ENCODE measurements at regions not wholly inside any gene's neighbourhood (a gene's known extent, or its start where the extent isn't known, plus 50 kb on each side); places are given as distances from the start of the nearest gene placed in this dataset.

GRCh38 chr3:46089237-46090011 lies 62.1 kb upstream of the XCR1 start:
- DNase-seq, result peak; percentile 17

GRCh38 chr3:46087871-46088270 lies 60.6 kb upstream of the XCR1 start:
- peak; percentile 53 for DNase-seq

GRCh38 chr3:46086986-46087385 lies 59.7 kb upstream of the XCR1 start:
- no peak for DNase-seq

- no peak for DNase-seq
Measured at GRCh38 chr3:46086083-46086437, 58.8 kb upstream of the XCR1 start.

- DNase-seq, result no peak
Measured at GRCh38 chr3:46085421-46086082, 58.3 kb upstream of the XCR1 start.

- no peak for DNase-seq
Measured at GRCh38 chr3:46083956-46084355, 56.7 kb upstream of the XCR1 start.

GRCh38 chr3:46082849-46083248 lies 55.6 kb upstream of the XCR1 start:
- DNase-seq, result no peak

- no peak for DNase-seq
Measured at GRCh38 chr3:46082021-46082420, 54.7 kb upstream of the XCR1 start.

GRCh38 chr3:46080969-46081345 lies 53.7 kb upstream of the XCR1 start:
- no peak for DNase-seq

- no peak for DNase-seq
Measured at GRCh38 chr3:46080124-46080968, 53.1 kb upstream of the XCR1 start.

GRCh38 chr3:46078712-46079400 lies 51.6 kb upstream of the XCR1 start:
- peak; percentile 61 for DNase-seq

Data from GF-D8 (cell line).